ENCODE measurements at regions not wholly inside any gene's neighbourhood (a gene's known extent, or its start where the extent isn't known, plus 50 kb on each side); places are given as distances from the start of the nearest gene placed in this dataset.

DNA sequence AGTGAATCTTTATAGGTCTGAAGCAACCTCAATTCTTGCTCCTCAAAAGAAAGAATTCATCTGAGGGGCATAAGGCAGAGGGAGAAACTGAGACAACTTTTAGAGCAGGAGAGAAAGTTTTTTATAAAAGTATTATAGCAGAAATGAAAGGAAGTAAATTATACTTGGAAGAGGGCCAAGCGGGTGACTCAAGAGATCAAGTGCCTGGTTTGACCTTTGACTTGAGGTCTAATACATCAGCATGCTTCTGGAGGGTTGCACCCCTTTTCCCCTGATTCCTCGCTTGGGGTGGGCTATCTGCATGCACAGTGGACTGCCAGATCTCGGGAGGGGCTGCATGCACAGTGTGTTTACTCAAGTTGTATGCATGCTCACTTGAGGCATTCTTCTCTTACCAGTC, 268.5 kb upstream of the LRATD1 start:
- TF ChIP-seq, protein P1, sequence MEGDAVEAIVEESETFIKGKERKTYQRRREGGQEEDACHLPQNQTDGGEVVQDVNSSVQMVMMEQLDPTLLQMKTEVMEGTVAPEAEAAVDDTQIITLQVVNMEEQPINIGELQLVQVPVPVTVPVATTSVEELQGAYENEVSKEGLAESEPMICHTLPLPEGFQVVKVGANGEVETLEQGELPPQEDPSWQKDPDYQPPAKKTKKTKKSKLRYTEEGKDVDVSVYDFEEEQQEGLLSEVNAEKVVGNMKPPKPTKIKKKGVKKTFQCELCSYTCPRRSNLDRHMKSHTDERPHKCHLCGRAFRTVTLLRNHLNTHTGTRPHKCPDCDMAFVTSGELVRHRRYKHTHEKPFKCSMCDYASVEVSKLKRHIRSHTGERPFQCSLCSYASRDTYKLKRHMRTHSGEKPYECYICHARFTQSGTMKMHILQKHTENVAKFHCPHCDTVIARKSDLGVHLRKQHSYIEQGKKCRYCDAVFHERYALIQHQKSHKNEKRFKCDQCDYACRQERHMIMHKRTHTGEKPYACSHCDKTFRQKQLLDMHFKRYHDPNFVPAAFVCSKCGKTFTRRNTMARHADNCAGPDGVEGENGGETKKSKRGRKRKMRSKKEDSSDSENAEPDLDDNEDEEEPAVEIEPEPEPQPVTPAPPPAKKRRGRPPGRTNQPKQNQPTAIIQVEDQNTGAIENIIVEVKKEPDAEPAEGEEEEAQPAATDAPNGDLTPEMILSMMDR (IDR thresholded peaks at IDR 0.05; ENCODE audit: low read depth, low read length, poor library complexity, severe bottlenecking) = no peak
- no peak for TF ChIP-seq EZH2phosphoT487 (IDR thresholded peaks at IDR 0.05; ENCODE audit: borderline replicate concordance, low read length)

All from DOHH2 (cell line).